ENCODE measurements at regions not wholly inside any gene's neighbourhood (a gene's known extent, or its start where the extent isn't known, plus 50 kb on each side); places are given as distances from the start of the nearest gene placed in this dataset.

GRCh38 chr10:60677531-60678129 is 100.6 kb upstream of the CDK1 start:
- no peaks in the 10 kb centered on the region for H3K36me3 ChIP-seq
- WGBS, 2 donors = 59 to 61% methylated on average over 4 of the region's 4 CpGs
- peaks cover 0 to 5% (median 0%) of the 10 kb centered on the region in 3 donors for H3K9me3 ChIP-seq
- TF ChIP-seq, protein P1, sequence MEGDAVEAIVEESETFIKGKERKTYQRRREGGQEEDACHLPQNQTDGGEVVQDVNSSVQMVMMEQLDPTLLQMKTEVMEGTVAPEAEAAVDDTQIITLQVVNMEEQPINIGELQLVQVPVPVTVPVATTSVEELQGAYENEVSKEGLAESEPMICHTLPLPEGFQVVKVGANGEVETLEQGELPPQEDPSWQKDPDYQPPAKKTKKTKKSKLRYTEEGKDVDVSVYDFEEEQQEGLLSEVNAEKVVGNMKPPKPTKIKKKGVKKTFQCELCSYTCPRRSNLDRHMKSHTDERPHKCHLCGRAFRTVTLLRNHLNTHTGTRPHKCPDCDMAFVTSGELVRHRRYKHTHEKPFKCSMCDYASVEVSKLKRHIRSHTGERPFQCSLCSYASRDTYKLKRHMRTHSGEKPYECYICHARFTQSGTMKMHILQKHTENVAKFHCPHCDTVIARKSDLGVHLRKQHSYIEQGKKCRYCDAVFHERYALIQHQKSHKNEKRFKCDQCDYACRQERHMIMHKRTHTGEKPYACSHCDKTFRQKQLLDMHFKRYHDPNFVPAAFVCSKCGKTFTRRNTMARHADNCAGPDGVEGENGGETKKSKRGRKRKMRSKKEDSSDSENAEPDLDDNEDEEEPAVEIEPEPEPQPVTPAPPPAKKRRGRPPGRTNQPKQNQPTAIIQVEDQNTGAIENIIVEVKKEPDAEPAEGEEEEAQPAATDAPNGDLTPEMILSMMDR (IDR thresholded peaks at IDR 0.05) = no peak
- TF ChIP-seq POLR2A (IDR thresholded peaks at IDR 0.05) = no peak
- H3K27ac ChIP-seq = peak overlapping the region in 2 of 4 donors; percentile 9 to 29
- DNase-seq = no peak
- no peaks in the 10 kb centered on the region for H3K27me3 ChIP-seq
- intact Hi-C loops (cut with DNase I) = no loop called here
- peaks cover 0 to 32% (median 0%) of the 10 kb centered on the region in 3 donors for H3K4me1 ChIP-seq
- H3K4me3 ChIP-seq = no peak overlapping the region

DNA sequence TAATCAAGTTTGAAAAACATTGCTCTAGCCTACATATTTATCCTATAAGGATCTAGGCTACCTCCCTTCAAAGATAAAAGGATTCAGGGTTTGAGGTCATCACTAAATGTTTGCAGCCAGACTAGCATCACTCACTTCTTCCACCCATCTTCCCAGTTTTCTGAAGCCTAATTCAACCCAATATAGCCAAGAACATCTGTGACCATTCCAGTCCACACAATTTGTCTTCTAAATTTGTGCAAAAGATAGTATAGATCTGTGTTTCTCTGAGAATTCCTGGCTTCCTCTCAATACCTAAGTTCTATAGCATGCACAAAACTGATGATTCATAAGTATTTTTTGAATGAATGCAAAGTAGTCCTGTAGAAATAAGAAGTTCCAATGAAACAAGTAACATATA is 103.0 kb upstream of the CDK1 start:
- no peak for DNase-seq
- Histone ChIP-seq H3K27ac (no peak overlapping the region), H3K4me3 (no peak overlapping the region), H3K9me3 (peaks cover 0 to 16% (median 0%) of the 10 kb centered on the region in 3 donors), H3K4me1 (peaks cover 0 to 32% (median 0%) of the 10 kb centered on the region in 3 donors), H3K27me3 (no peaks in the 10 kb centered on the region), H3K36me3 (peaks cover 0 to 8% (median 0%) of the 10 kb centered on the region in 3 donors)
- intact Hi-C loops (cut with DNase I) = no loop called here
- TF ChIP-seq POLR2A (IDR thresholded peaks at IDR 0.05) = no peak
- TF ChIP-seq, protein P1 (IDR thresholded peaks at IDR 0.05) = no peak

- Histone ChIP-seq H3K27me3 (no peaks in the 10 kb centered on the region), H3K4me1 (peaks cover 0 to 9% (median 0%) of the 10 kb centered on the region in 3 donors), H3K9me3 (peaks cover 0 to 11% (median 0%) of the 10 kb centered on the region in 3 donors), H3K27ac (no peak overlapping the region), H3K36me3 (peaks cover 0 to 8% (median 0%) of the 10 kb centered on the region in 3 donors), H3K4me3 (no peak overlapping the region)
- 90% methylated on average over 1 of the region's 1 CpG for WGBS, 2 donors
- TF ChIP-seq, protein P1 (IDR thresholded peaks at IDR 0.05) = no peak
- TF ChIP-seq POLR2A (IDR thresholded peaks at IDR 0.05) = no peak
- intact Hi-C loops (cut with DNase I) = no loop called here
- no peak for DNase-seq
These were observed 108.8 kb upstream of the CDK1 start for GRCh38 chr10:60669501-60669900.

- Histone ChIP-seq H3K27ac (no peak overlapping the region), H3K9me3 (no peaks in the 10 kb centered on the region), H3K4me1 (peaks cover 0 to 16% (median 0%) of the 10 kb centered on the region in 3 donors), H3K4me3 (no peak overlapping the region), H3K36me3 (no peaks in the 10 kb centered on the region), H3K27me3 (no peaks in the 10 kb centered on the region)
- no peak for DNase-seq
- intact Hi-C loops (cut with DNase I) = no loop called here
- WGBS, 2 donors = 29 to 37% methylated on average over 2 of the region's 2 CpGs
- no peak for TF ChIP-seq POLR2A (IDR thresholded peaks at IDR 0.05)
- TF ChIP-seq, protein P1 (IDR thresholded peaks at IDR 0.05) = no peak
These were observed 112.1 kb upstream of the CDK1 start for GRCh38 chr10:60666221-60666620.

DNA sequence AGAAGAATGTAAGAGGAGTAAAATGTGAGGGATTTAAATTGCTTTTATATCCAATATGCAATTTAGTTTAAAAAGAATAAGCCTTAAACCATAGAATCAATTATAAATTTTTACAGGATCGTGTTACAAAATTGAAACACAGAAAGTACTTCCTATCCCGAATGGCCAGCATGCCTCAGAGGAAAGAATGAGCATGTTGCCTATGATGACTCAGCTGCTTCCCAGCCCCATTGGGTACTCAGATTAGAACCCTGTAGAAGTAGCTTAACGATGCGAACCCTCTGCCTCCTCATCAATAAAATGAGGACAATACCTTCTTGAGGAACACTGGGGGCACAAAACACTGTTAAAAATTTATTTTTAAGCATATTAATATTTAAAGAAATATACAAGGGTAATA is 113.4 kb upstream of the CDK1 start:
- no peak for TF ChIP-seq POLR2A (IDR thresholded peaks at IDR 0.05)
- TF ChIP-seq, protein P1 (IDR thresholded peaks at IDR 0.05) = no peak
- Histone ChIP-seq H3K27me3 (no peaks in the 10 kb centered on the region), H3K9me3 (no peaks in the 10 kb centered on the region), H3K27ac (no peak overlapping the region), H3K4me1 (peaks cover 0 to 16% (median 0%) of the 10 kb centered on the region in 3 donors), H3K36me3 (no peaks in the 10 kb centered on the region), H3K4me3 (no peak overlapping the region)
- DNase-seq = no peak
- intact Hi-C loops (cut with DNase I) = no loop called here
- WGBS, 2 donors = 42 to 61% methylated on average over 4 of the region's 4 CpGs

Measured in esophagus squamous epithelium (tissue), 5 donors.